ENCODE measurements at regions not wholly inside any gene's neighbourhood (a gene's known extent, or its start where the extent isn't known, plus 50 kb on each side); places are given as distances from the start of the nearest gene placed in this dataset.

DNA sequence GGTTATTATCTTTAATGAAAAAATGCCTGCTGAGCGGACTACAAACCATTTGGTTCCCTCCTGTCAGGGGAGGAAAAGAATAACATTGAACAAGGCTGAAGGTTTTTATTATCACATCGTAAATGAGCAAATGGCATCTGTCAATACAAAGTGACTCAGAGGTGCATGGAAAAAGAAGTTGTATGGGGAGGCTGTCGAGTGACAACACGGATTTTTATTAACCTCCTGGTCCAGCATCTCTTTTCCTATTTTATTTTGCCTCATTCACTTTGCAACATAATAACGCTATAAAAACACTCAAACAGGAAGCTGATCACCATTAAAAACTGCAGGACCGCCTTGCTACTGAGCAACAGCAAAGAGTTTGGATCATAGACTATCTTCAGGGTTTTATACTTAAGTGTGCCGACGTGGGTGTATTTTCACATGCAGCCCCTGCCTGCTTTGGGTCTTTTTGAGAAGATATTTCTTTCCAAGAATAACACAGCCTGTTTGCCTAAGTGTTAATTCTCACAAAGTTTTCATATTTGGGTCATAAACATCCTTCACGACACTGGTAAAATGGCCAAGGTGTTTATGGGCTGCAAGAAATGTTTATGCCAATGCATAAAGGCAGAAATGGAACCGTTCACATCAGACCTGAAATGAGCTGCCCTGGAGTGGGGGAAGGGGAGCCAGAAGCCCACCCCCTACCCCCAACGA is 132.1 kb upstream of the SALL4 start:
- Histone ChIP-seq H2AFZ (ENCODE audit: low read length) (peak overlapping the region; percentile 89), H3K4me2 (ENCODE audit: low read depth, low read length, poor library complexity, severe bottlenecking) (peak overlapping the region; percentile 64), H3K4me1 (ENCODE audit: insufficient read depth, low read length, poor library complexity, severe bottlenecking) (peaks cover 39% of the 10 kb centered on the region), H3F3A (ENCODE audit: low read depth) (no peaks in the 10 kb centered on the region; the same call in 1 of the 2 replicates), H3K36me3 (ENCODE audit: insufficient read depth, low read length) (no peaks in the 10 kb centered on the region), H3K27me3 (ENCODE audit: insufficient read depth, low read length, poor library complexity, severe bottlenecking) (no peaks in the 10 kb centered on the region), H3K9me2 (replicated peaks; ENCODE audit: low read depth, low read length) (no peaks in the 10 kb centered on the region), H3K9ac (ENCODE audit: low read depth, low read length, poor library complexity, severe bottlenecking) (peak overlapping the region; percentile 46), H3K9me3 (ENCODE audit: insufficient read depth, low read depth, low read length) (no peaks in the 10 kb centered on the region), H4K20me1 (ENCODE audit: insufficient read depth, low read length, poor library complexity, severe bottlenecking) (no peaks in the 10 kb centered on the region), H3K4me3 (ENCODE audit: low read length, poor library complexity, severe bottlenecking) (peak overlapping the region; percentile 51), H3K79me2 (ENCODE audit: insufficient read depth, low read length) (no peaks in the 10 kb centered on the region)
- TF ChIP-seq, protein P1, sequence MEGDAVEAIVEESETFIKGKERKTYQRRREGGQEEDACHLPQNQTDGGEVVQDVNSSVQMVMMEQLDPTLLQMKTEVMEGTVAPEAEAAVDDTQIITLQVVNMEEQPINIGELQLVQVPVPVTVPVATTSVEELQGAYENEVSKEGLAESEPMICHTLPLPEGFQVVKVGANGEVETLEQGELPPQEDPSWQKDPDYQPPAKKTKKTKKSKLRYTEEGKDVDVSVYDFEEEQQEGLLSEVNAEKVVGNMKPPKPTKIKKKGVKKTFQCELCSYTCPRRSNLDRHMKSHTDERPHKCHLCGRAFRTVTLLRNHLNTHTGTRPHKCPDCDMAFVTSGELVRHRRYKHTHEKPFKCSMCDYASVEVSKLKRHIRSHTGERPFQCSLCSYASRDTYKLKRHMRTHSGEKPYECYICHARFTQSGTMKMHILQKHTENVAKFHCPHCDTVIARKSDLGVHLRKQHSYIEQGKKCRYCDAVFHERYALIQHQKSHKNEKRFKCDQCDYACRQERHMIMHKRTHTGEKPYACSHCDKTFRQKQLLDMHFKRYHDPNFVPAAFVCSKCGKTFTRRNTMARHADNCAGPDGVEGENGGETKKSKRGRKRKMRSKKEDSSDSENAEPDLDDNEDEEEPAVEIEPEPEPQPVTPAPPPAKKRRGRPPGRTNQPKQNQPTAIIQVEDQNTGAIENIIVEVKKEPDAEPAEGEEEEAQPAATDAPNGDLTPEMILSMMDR (conservative IDR thresholded peaks at IDR 0.05; ENCODE audit: low read length) = no peak
- TF ChIP-seq EZH2phosphoT487 (IDR thresholded peaks at IDR 0.05; ENCODE audit: borderline replicate concordance) = no peak

DNA sequence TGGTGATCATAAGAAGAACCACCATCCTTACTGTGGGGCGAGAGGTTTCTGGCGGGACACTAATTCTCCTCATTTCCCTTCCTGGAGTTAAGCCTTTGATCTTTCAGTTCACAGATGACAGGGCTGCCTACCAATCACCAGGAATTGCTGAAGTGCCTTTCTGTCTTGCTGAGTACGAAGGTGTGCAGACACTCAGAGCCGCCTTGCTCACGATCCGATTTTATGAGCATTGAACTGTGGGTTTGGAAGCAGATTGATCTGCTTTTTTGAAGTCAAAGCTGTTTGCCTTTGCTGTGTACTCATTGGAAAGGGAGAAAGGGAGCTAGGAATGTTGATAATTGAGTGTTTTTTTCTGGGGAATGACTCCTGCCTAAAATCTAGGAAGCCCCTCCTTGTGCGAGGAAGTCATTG is 129.1 kb upstream of the SALL4 start:
- H3K27me3 ChIP-seq (ENCODE audit: insufficient read depth, low read length, poor library complexity, severe bottlenecking) = no peaks in the 10 kb centered on the region
- no peak overlapping the region for H2AFZ ChIP-seq (ENCODE audit: low read length)
- H4K20me1 ChIP-seq (ENCODE audit: insufficient read depth, low read length, poor library complexity, severe bottlenecking) = no peaks in the 10 kb centered on the region
- no peaks in the 10 kb centered on the region for H3K9me3 ChIP-seq (ENCODE audit: insufficient read depth, low read depth, low read length)
- H3K9ac ChIP-seq (ENCODE audit: low read depth, low read length, poor library complexity, severe bottlenecking) = no peak overlapping the region
- H3K36me3 ChIP-seq (ENCODE audit: insufficient read depth, low read length) = no peaks in the 10 kb centered on the region
- H3K4me3 ChIP-seq (ENCODE audit: low read length, poor library complexity, severe bottlenecking) = no peak overlapping the region
- peaks cover 53% of the 10 kb centered on the region for H3K4me1 ChIP-seq (ENCODE audit: insufficient read depth, low read length, poor library complexity, severe bottlenecking)
- no peaks in the 10 kb centered on the region; the same call in 1 of the 2 replicates for H3F3A ChIP-seq (ENCODE audit: low read depth)
- H3K79me2 ChIP-seq (ENCODE audit: insufficient read depth, low read length) = no peaks in the 10 kb centered on the region
- H3K4me2 ChIP-seq (ENCODE audit: low read depth, low read length, poor library complexity, severe bottlenecking) = no peak overlapping the region
- TF ChIP-seq EZH2phosphoT487 (IDR thresholded peaks at IDR 0.05; ENCODE audit: borderline replicate concordance) = no peak
- TF ChIP-seq, protein P1 (conservative IDR thresholded peaks at IDR 0.05; ENCODE audit: low read length) = no peak
- H3K9me2 ChIP-seq (replicated peaks; ENCODE audit: low read depth, low read length) = no peaks in the 10 kb centered on the region

DNA sequence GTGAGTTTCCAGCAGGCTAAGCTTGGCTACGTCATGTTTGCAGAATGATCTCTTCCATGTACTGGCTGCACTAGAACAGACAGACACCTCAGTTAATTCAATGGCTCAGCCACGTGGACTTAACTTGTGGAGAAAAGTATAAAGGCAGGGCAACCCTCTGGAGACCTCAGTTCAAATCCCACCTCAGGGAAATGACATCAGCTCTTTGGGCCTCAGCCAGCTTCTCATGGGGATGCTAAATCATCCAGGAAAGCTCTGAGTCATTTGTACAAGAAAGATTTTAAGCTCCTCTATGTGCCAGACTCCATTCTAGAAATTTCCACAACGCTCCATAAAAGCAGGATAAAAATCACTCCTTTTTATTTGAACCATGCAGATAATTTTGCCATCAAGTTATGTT is 128.5 kb upstream of the SALL4 start:
- no peak for TF ChIP-seq EZH2phosphoT487 (IDR thresholded peaks at IDR 0.05; ENCODE audit: borderline replicate concordance)
- TF ChIP-seq, protein P1 (conservative IDR thresholded peaks at IDR 0.05; ENCODE audit: low read length) = no peak
- no peaks in the 10 kb centered on the region for H3K79me2 ChIP-seq (ENCODE audit: insufficient read depth, low read length)
- H3K4me1 ChIP-seq (ENCODE audit: insufficient read depth, low read length, poor library complexity, severe bottlenecking) = peaks cover 54% of the 10 kb centered on the region
- H3K9me2 ChIP-seq (replicated peaks; ENCODE audit: low read depth, low read length) = no peaks in the 10 kb centered on the region
- no peak overlapping the region for H3K4me2 ChIP-seq (ENCODE audit: low read depth, low read length, poor library complexity, severe bottlenecking)
- H3K4me3 ChIP-seq (ENCODE audit: low read length, poor library complexity, severe bottlenecking) = no peak overlapping the region
- H2AFZ ChIP-seq (ENCODE audit: low read length) = no peak overlapping the region
- H3K9me3 ChIP-seq (ENCODE audit: insufficient read depth, low read depth, low read length) = no peaks in the 10 kb centered on the region
- no peaks in the 10 kb centered on the region for H4K20me1 ChIP-seq (ENCODE audit: insufficient read depth, low read length, poor library complexity, severe bottlenecking)
- no peak overlapping the region for H3K9ac ChIP-seq (ENCODE audit: low read depth, low read length, poor library complexity, severe bottlenecking)
- no peaks in the 10 kb centered on the region for H3K27me3 ChIP-seq (ENCODE audit: insufficient read depth, low read length, poor library complexity, severe bottlenecking)
- no peaks in the 10 kb centered on the region for H3K36me3 ChIP-seq (ENCODE audit: insufficient read depth, low read length)
- H3F3A ChIP-seq (ENCODE audit: low read depth) = no peaks in the 10 kb centered on the region; the same call in 1 of the 2 replicates
